ENCODE measurements at regions not wholly inside any gene's neighbourhood (a gene's known extent, or its start where the extent isn't known, plus 50 kb on each side); places are given as distances from the start of the nearest gene placed in this dataset.

DNA sequence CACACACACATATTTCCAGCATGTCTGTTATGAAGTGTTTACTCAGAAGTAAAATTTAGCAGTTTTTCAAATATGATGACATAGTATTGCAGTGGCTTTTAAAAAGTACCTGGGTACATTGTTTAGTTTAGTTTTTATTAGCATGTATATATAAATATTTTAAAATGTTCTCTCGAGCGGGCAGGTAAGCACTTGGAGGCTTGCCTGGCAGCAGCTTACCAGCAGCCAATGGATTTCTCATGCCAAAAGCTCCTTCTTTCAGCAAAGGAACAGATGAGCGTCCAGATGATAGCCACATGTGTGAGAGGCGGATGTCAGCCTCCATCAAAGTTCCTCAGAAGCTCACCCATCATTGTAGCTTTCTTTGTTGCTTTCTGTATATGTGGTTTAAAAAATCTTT is 57.2 kb upstream of the LRIG3 start:
- in situ Hi-C loops (cut with MboI; ENCODE audit: low pct_unique_long_range_greater_than_20kb, low sequenced_read_pairs) = no loop called here
- DNase-seq = no peak

- no peak for DNase-seq
These were observed 55.8 kb upstream of the LRIG3 start for GRCh38 chr12:58976146-58976545.

More at GRCh38 chr12:58976146-58976545, 55.8 kb upstream of the LRIG3 start:
- in situ Hi-C loops (cut with MboI; ENCODE audit: low pct_unique_long_range_greater_than_20kb, low sequenced_read_pairs) = no loop called here

Data from KBM-7 (cell line).